Epithelial cell of esophagus (primary cell): ENCODE measurements at regions not wholly inside any gene's neighbourhood (a gene's known extent, or its start where the extent isn't known, plus 50 kb on each side); places are given as distances from the start of the nearest gene placed in this dataset.

Experiments used
- DNase-seq: peaks from one replicate; pipeline ENCODE4 v3.0.0; 2010; ENCODE audit warnings: low read depth
- H3K4me3 ChIP-seq: 2 replicates; pipeline ENCODE4 v1.5.1; 2011; ENCODE audit warnings: mild to moderate bottlenecking, low read length, control low read depth
- CTCF ChIP-seq: IDR thresholded peaks from 2 replicates; pipeline ENCODE4 v1.5.1; 2011; ENCODE audit warnings: low read depth, mild to moderate bottlenecking, low read length, control low read depth, inconsistent platforms; ENCODE audit not compliant: insufficient read depth; ENCODE audit errors: missing control alignments

GRCh38 chr5:82889088-82889487 lies 188.1 kb downstream of the TMEM167A start:
- no peak overlapping the region for H3K4me3 ChIP-seq
- TF ChIP-seq CTCF, result no peak
- DNase-seq, result no peak

- TF ChIP-seq CTCF, result no peak
- H3K4me3 ChIP-seq, result no peak overlapping the region
- no peak for DNase-seq
Measured at GRCh38 chr5:82886911-82887310, 190.3 kb downstream of the TMEM167A start.

GRCh38 chr5:82885627-82886389 lies 191.4 kb downstream of the TMEM167A start:
- no peak overlapping the region for H3K4me3 ChIP-seq
- TF ChIP-seq CTCF, result peak; percentile 3
- peak; percentile 7 for DNase-seq

DNA sequence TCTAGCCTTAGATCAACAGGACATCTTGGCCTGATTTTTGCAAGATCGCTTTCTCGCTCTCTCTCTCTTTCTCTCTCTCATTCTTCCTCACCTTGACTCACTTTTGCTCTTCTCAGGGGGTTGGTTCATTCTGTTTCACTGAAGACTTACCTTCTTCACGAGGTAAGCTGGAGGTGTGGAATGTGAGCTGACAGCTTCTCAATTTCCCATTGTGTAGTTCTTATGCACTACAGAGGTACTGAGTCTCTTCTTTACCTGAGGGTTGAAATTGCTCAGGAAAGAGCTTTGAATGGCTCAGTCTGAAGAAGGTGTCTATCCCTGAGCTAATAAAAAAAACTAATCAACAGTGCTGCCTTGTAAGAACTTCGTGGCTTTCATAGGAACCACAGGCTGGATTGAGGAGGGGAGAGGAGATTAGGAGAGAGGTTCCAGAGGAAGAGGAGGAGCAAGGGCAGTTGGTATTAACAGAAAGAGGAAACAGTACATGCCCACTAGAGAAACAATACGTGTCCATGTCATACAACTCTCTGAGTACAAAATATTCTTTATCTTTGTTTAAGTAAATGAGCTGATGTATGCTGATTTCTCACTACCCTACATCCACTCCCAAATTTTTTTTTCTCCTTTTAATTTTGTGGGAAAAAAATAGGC lies 192.2 kb downstream of the TMEM167A start:
- no peak for TF ChIP-seq CTCF
- H3K4me3 ChIP-seq, result no peak overlapping the region
- no peak for DNase-seq

GRCh38 chr5:82882316-82882715 lies 194.9 kb downstream of the TMEM167A start:
- TF ChIP-seq CTCF, result no peak
- H3K4me3 ChIP-seq, result no peak overlapping the region
- DNase-seq, result no peak

DNA sequence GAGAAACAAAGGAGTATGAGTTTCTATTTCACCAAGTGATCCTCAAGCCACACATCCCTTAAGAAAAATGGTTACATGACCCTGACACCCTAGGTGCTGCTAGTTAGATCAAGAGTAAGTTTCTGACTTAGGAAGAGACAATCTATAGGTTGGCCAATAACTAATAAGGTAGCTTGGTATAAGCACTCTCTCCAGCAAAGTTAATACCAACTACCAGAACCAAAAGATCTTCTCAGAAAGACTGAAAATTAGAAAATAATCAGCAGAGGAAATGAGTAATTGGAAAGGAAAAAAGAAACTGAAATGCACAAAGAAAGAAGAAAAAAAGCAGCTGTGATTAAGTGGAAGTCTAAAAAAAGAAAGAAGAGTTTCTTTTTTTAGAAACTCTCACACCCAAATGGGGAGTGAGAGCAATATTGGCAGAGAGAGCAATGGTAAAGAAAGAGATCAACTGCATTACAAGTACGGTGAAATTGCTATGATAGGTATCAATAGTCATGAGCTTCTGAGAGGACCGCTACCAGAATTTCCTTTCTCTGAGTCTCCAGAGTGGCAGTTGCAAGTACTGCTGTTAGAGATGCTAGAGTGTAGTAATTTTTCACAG lies 195.5 kb downstream of the TMEM167A start:
- no peak for TF ChIP-seq CTCF
- DNase-seq, result no peak
- no peak overlapping the region for H3K4me3 ChIP-seq
